AG09319 (cell line): ENCODE measurements at regions not wholly inside any gene's neighbourhood (a gene's known extent, or its start where the extent isn't known, plus 50 kb on each side); places are given as distances from the start of the nearest gene placed in this dataset.

Source experiments
- DNase-seq: peaks from one replicate; pipeline ENCODE4 v3.0.0-alpha.2; 2010; ENCODE audit warnings: low read depth; ENCODE audit errors: extremely low read depth
- TF ChIP-seq, protein P1 (sequence below): IDR thresholded peaks from 2 replicates; pipeline ENCODE4 v1.5.1; 2011; ENCODE audit warnings: low read depth, mild to moderate bottlenecking, inconsistent platforms, low read length, moderate library complexity

DNA sequence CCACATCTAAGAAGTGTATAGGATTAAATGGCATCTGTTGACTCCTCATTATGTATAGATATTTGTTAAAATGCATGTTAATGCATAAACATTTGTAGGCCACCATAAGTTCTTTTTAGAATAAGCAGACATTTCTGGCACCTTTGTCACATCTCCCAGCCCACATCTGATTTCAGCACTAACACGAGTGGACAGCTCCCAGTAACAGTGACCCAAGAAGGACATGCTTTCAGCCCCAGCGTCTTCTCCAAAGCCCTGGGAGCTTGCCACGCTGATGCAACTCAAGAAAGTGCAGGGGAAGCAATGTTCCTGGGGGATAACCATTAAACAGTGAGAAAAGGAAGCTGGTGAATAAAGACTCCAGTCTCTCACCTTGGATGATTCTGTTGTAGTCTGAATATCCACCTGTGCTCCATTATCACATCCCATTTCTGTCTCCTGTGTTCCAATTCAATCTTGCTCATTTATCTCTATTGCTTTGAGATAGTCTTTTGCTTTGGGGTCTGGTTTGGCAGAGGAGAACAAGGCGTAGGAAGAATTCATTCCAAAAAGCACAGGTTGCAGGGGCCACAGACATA is 182.6 kb upstream of the THSD7B start:
- no peak for DNase-seq
- TF ChIP-seq, protein P1, sequence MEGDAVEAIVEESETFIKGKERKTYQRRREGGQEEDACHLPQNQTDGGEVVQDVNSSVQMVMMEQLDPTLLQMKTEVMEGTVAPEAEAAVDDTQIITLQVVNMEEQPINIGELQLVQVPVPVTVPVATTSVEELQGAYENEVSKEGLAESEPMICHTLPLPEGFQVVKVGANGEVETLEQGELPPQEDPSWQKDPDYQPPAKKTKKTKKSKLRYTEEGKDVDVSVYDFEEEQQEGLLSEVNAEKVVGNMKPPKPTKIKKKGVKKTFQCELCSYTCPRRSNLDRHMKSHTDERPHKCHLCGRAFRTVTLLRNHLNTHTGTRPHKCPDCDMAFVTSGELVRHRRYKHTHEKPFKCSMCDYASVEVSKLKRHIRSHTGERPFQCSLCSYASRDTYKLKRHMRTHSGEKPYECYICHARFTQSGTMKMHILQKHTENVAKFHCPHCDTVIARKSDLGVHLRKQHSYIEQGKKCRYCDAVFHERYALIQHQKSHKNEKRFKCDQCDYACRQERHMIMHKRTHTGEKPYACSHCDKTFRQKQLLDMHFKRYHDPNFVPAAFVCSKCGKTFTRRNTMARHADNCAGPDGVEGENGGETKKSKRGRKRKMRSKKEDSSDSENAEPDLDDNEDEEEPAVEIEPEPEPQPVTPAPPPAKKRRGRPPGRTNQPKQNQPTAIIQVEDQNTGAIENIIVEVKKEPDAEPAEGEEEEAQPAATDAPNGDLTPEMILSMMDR, result no peak

DNA sequence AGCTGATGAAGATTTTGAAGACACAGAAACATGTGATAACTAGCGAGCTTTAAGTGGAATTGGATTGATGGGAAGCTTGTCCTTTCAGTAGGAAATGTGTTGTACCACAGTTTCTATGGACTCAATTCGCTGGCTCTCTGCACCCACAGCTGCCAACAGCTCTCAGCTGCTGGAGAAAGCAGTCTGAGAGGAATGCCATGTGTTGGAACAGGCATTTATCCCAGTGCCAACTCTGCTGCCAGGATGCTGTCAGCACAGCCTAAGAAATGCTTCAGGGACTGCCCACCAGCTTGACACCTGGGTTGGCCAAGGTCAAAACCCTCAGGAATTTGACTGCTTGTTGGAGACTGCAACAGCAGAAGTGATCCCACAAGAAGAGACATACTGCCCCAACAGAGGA is 193.0 kb upstream of the THSD7B start:
- TF ChIP-seq, protein P1, result no peak
- DNase-seq, result no peak

DNA sequence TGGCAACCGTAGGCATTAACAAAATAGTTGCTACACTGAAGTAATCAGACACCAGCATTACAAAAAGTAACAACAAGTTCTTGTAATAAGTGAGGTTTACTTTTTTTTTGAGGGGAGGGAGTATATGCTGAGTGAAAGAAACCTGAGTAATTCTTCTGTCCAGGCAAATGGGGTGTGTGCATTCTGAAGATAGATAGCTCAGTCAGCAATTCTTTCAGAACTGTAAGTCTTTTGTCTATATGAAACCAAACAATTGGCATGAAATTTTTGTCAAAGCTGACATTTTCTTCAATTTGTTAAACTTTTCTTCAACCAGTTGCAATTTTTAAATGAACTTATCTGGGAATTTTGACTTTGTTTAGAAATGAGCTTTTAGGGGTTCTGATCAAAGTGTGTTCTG is 208.1 kb upstream of the THSD7B start:
- TF ChIP-seq, protein P1, result no peak
- no peak for DNase-seq

DNA sequence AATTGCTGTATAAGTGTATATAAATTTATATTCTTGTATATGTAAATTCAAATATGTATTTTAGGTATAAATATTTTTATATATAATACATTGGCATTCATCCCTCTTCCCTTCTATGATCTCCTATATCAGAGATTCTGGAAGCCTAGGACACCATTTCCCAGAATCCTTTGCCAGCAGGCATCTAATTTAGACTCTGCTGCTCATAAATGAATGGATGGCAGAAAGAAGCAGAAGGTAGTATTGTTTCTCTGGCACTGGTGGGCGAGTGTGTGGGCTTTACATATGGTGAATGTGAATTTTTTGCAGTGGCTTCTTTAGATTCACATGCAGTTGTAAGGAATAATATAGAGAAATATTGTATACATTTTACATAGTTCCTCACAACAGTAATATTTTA is 215.2 kb upstream of the THSD7B start:
- TF ChIP-seq, protein P1, result no peak
- no peak for DNase-seq

DNA sequence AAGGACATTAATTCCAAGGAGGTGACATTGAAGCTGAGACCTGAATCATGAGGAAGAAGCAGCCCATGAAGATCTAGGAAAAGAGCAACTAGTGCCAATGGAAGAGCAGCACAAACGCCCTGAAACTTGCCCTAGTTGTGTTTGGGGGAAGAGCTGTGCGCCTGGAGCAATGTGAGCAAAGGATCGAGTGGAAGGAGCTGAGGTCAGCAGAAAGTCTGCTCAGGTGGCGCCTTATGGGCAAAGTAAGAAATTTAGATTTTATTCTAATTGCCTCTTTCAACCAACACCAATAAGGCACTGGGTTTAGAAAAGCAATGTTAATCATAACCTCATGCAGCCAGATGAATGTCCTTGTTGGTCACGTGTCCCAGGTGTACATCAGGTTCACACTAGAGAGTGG is 226.0 kb upstream of the THSD7B start:
- TF ChIP-seq, protein P1, result no peak
- DNase-seq, result no peak

DNA sequence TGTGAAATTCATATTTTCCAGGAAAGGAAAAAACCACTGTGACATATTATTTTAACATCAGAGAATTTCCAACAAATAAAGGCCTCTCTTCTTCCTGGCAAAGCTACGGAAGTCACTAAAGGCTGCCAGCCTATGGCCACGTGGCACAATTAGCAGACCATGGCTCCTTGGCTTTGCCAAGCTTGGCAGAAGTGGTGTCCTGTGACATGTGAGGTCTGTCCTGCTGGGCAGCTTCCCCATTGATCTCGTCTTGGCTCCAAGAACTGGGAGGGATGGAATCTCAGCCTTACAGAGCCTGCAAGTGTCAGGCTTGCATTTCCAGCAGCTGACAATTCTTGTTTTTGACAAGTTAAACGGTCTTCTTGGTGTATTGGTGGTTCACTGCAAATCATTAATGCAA is 226.9 kb upstream of the THSD7B start:
- no peak for DNase-seq
- TF ChIP-seq, protein P1, result no peak

DNA sequence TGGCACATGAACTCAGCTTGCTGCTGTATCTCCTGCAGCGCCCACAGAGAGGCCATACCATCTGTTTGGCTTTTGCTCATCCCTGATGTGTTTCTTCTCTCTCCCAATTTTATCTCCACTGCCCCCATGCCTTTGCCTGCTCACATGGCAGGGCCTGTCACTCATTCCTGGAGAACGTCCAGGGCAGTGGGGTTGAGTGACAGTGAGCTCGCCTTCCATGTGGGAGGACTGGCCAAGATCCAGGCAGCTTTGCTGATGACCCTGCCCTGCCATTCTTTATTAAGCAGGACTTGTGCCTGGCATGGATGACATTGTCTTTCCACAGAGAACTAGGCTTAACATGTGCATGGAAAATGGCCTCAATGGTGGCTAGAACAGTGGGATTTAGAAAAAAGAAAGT is 230.5 kb upstream of the THSD7B start:
- no peak for DNase-seq
- TF ChIP-seq, protein P1, result no peak
